ENCODE measurements at regions not wholly inside any gene's neighbourhood (a gene's known extent, or its start where the extent isn't known, plus 50 kb on each side); places are given as distances from the start of the nearest gene placed in this dataset.

DNA sequence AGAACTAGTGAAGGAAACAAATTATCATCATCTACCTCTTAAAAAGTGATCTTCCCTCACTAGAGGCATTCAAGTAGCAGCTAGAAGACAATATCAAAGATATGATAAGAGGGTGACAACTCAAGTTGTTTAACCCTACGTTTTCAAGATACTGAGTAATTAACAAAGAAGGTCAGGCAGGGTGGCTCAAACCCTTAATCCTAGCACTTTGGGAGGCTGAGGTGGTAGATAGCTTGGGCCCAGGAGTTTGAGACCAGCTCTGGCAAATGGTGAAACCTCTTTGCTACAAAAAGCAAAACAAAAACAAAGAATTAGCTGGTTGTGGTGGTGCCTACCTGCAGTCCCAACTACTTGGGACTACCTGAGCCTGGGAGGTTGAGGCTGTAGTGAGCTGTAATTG lies 408.2 kb upstream of the TUSC1 start:
- H3K4me1 ChIP-seq = no peaks in the 10 kb centered on the region
- H3K36me3 ChIP-seq = no peaks in the 10 kb centered on the region
- TF ChIP-seq POLR2A (IDR thresholded peaks at IDR 0.05) (no peak), POLR2AphosphoS5 (IDR thresholded peaks at IDR 0.05) (no peak), CTCF (IDR thresholded peaks at IDR 0.05) (no peak)
- H3K9me3 ChIP-seq = no peaks in the 10 kb centered on the region
- no peak overlapping the region for H3K27ac ChIP-seq
- intact Hi-C loops (cut with DNase I; ENCODE audit: low total_unique reads) = no loop called here
- no peak overlapping the region for H3K4me3 ChIP-seq
- no peaks in the 10 kb centered on the region for H3K27me3 ChIP-seq
- DNase-seq (ENCODE audit: low spot score in 2 of 2) = no peak

DNA sequence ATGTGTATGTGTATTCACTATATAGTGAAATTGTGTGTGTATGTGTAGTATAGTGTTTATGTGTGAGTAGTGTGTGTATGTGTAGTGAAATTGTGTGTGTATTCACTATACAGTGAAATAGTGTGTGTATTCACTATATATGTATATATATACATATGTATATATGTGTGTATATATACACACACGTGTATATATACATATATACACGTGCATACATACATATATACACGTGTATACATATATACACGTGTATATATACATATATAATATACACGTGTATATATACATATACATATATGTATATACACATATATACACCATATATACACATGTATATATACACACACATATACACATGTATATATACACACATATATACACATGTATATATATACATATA lies 403.6 kb upstream of the TUSC1 start:
- Histone ChIP-seq H3K27me3 (no peaks in the 10 kb centered on the region), H3K36me3 (no peaks in the 10 kb centered on the region), H3K27ac (no peak overlapping the region), H3K9me3 (no peaks in the 10 kb centered on the region), H3K4me3 (no peak overlapping the region), H3K4me1 (no peaks in the 10 kb centered on the region)
- no peak for TF ChIP-seq CTCF (IDR thresholded peaks at IDR 0.05)
- no peak for TF ChIP-seq POLR2AphosphoS5 (IDR thresholded peaks at IDR 0.05)
- no peak for TF ChIP-seq POLR2A (IDR thresholded peaks at IDR 0.05)
- intact Hi-C loops (cut with DNase I; ENCODE audit: low total_unique reads) = no loop called here
- no peak for DNase-seq (ENCODE audit: low spot score in 2 of 2)

DNA sequence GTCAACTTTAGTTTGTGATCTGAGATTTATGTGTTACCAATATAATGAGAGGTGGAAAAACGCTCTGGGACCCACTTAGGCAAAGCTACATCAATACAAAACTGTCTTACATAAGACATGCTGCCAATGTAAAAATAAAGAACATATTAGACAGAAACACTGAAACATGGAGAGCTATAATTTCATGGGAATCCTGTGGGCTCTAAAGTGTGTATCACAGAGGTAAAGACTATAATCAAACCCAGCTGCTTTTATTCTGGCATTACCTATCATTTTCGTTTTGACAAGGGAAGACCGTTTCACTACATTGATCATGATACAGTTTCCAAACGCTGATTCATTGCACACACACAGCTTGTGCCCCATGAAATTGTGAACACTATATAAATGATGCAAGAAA lies 400.5 kb upstream of the TUSC1 start:
- peaks cover 0 to 17% of the 10 kb centered on the region in 2 donors for H3K9me3 ChIP-seq
- no peak overlapping the region for H3K4me3 ChIP-seq
- intact Hi-C loops (cut with DNase I; ENCODE audit: low total_unique reads) = no loop called here
- H3K4me1 ChIP-seq = no peaks in the 10 kb centered on the region
- H3K27ac ChIP-seq = no peak overlapping the region
- TF ChIP-seq CTCF (IDR thresholded peaks at IDR 0.05) = no peak
- no peak for DNase-seq (ENCODE audit: low spot score in 2 of 2)
- H3K27me3 ChIP-seq = no peaks in the 10 kb centered on the region
- no peaks in the 10 kb centered on the region for H3K36me3 ChIP-seq

- Histone ChIP-seq H3K4me1 (no peaks in the 10 kb centered on the region), H3K27me3 (no peaks in the 10 kb centered on the region), H3K36me3 (no peaks in the 10 kb centered on the region), H3K27ac (no peak overlapping the region), H3K9me3 (peaks cover 0 to 22% of the 10 kb centered on the region in 2 donors), H3K4me3 (no peak overlapping the region)
- no peak for DNase-seq (ENCODE audit: low spot score in 2 of 2)
- no peak for TF ChIP-seq CTCF (IDR thresholded peaks at IDR 0.05)
- TF ChIP-seq POLR2AphosphoS5 (IDR thresholded peaks at IDR 0.05) = no peak
- no peak for TF ChIP-seq POLR2A (IDR thresholded peaks at IDR 0.05)
- intact Hi-C loops (cut with DNase I; ENCODE audit: low total_unique reads) = no loop called here
Measured at GRCh38 chr9:26077860-26078259, 399.6 kb upstream of the TUSC1 start.

DNA sequence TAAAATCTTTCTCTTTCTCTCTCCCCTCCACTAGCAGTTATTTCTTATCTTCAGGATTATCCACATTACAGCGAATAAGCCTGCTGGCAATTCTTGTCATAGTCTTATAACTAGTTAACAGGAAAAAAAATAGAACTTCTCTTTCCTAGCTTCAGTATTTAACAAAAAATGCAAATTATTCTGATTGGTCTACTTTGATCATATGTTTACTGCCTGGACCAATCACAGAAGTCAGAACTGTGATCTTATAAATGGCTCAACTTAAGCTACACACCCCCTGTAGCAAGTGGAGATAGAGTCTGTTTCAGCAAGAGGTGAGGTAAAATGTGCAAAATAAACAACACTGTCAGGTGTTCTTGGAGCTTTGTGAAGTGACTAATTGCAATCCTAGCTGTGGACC lies 389.4 kb upstream of the TUSC1 start:
- Histone ChIP-seq H3K9me3 (no peaks in the 10 kb centered on the region), H3K36me3 (no peaks in the 10 kb centered on the region), H3K27me3 (no peaks in the 10 kb centered on the region), H3K4me1 (no peaks in the 10 kb centered on the region), H3K27ac (no peak overlapping the region), H3K4me3 (no peak overlapping the region)
- TF ChIP-seq CTCF (IDR thresholded peaks at IDR 0.05) (no peak), POLR2AphosphoS5 (IDR thresholded peaks at IDR 0.05) (no peak), POLR2A (IDR thresholded peaks at IDR 0.05) (no peak)
- intact Hi-C loops (cut with DNase I; ENCODE audit: low total_unique reads) = no loop called here
- no peak for DNase-seq (ENCODE audit: low spot score in 2 of 2)

All from breast epithelium (tissue), 4 donors.